ENCODE measurements at regions not wholly inside any gene's neighbourhood (a gene's known extent, or its start where the extent isn't known, plus 50 kb on each side); places are given as distances from the start of the nearest gene placed in this dataset.

DNA sequence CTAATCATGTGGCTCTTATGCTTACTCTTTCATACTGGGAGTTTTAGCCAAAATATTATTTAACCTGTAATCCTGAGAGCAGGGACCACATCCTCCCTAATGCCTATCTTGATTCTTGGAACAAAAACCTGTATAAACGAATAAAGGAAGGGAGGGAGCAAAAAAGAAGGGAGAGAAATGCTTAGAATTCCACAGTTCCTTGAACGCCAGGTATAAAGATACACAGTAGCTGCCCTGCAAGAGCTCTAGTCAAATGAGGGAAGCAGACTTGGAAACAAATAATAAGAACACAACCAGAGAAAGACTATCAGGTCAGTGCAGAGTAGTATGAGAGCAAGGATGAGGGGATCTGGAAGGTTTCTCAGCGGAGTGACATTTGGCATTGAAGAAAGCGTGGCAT lies 116.3 kb downstream of the SLC30A10 start:
- peaks cover 8% of the 10 kb centered on the region for H3K4me1 ChIP-seq
- TF ChIP-seq, protein P1, sequence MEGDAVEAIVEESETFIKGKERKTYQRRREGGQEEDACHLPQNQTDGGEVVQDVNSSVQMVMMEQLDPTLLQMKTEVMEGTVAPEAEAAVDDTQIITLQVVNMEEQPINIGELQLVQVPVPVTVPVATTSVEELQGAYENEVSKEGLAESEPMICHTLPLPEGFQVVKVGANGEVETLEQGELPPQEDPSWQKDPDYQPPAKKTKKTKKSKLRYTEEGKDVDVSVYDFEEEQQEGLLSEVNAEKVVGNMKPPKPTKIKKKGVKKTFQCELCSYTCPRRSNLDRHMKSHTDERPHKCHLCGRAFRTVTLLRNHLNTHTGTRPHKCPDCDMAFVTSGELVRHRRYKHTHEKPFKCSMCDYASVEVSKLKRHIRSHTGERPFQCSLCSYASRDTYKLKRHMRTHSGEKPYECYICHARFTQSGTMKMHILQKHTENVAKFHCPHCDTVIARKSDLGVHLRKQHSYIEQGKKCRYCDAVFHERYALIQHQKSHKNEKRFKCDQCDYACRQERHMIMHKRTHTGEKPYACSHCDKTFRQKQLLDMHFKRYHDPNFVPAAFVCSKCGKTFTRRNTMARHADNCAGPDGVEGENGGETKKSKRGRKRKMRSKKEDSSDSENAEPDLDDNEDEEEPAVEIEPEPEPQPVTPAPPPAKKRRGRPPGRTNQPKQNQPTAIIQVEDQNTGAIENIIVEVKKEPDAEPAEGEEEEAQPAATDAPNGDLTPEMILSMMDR (IDR thresholded peaks at IDR 0.05), result no peak
- no peaks in the 10 kb centered on the region for H3K9me3 ChIP-seq
- ATAC-seq (no peak), DNase-seq (no peak)
- no peak overlapping the region for H3K27ac ChIP-seq
- intact Hi-C loops (cut with DNase I), result no loop called here
- H3K27me3 ChIP-seq (ENCODE audit: low read depth), result no peaks in the 10 kb centered on the region
- no peaks in the 10 kb centered on the region for H3K36me3 ChIP-seq
- H3K4me3 ChIP-seq, result no peak overlapping the region

DNA sequence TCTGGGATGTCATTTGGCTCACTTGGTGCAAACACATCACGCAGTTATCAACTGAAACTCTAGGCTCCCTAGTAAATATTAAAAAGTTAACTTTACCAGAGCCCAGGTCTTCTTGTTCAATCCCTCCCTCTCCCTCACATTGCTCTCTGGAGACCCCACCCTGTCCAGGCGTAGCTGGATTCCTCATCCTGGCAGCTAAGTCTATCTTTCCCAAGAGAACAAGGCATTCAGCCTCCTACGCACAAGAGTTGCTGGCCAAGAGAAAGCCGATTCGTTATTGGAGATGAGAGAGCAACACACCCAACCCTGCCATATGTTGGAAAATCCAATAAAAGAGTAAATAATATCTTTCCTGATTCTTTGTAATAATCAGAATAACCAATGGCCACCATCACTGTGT lies 117.9 kb downstream of the SLC30A10 start:
- H3K4me1 ChIP-seq, result peaks cover 8% of the 10 kb centered on the region
- no peaks in the 10 kb centered on the region for H3K9me3 ChIP-seq
- H3K27me3 ChIP-seq (ENCODE audit: low read depth), result no peaks in the 10 kb centered on the region
- no peak overlapping the region for H3K27ac ChIP-seq
- TF ChIP-seq, protein P1 (IDR thresholded peaks at IDR 0.05), result no peak
- H3K4me3 ChIP-seq, result no peak overlapping the region
- ATAC-seq, result no peak
- intact Hi-C loops (cut with DNase I), result no loop called here
- H3K36me3 ChIP-seq, result no peaks in the 10 kb centered on the region
- no peak for DNase-seq

DNA sequence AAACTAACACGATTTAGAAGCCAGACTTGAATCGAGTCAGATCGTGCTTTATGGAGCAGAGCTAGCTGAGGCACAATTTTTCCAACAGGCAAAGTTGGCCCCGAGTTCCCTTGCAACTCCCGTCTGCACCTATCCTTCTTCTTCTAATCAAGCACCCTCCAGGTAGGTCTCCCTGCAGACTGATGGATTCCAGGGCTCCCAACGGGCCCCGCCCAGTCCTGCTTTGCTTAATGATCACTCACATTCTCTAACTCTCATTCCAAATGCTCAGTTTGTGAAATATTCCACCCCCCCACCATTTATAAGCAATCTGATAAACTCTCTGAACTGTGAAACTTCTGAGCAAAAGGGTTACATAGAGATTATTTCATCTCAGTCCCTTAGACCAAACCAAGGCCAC lies 119.6 kb downstream of the SLC30A10 start:
- H3K4me1 ChIP-seq, result peaks cover 8% of the 10 kb centered on the region
- no peaks in the 10 kb centered on the region for H3K9me3 ChIP-seq
- H3K36me3 ChIP-seq, result no peaks in the 10 kb centered on the region
- no peaks in the 10 kb centered on the region for H3K27me3 ChIP-seq (ENCODE audit: low read depth)
- no peak overlapping the region for H3K27ac ChIP-seq
- no peak for DNase-seq
- no peak for ATAC-seq
- intact Hi-C loops (cut with DNase I), result no loop called here
- no peak overlapping the region for H3K4me3 ChIP-seq
- TF ChIP-seq, protein P1 (IDR thresholded peaks at IDR 0.05), result no peak

DNA sequence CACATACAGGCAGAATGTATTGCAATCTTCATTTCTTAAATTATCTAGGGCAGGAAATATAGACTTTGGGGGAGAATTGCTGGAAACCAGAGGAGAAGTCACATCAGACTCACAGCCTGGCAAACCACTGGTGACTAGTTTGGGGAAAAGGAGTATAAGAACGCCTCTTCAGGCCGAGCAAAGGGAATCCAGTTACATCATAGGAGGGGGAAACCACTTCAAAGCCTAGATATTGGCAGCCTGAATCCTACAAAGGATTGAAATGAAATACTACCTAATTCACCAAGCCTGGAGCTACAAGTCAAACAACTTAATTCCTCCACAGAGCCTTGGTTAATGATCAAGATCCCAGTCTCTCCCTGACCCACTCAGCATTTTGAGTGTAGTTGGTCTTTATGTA lies 121.7 kb downstream of the SLC30A10 start:
- no peak for DNase-seq
- no peaks in the 10 kb centered on the region for H3K27me3 ChIP-seq (ENCODE audit: low read depth)
- intact Hi-C loops (cut with DNase I), result no loop called here

DNA sequence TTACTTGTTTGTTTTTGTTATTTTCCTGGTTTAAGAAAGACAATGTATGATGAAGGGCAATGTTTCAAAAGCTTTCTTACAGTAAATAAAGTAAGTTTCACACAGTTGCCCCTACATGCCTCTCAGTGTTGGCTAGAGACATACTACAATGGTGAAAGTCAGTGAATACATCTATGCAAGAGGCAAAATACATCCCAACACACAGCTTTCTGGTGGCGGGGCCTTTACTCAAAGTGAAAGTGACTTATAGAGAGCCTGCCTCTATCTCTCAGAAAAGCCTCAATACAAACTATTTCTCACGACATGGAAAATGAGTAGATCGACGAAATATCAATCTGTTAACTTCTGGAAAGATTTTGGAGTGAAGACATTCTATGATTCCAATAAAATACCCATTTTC lies 122.3 kb downstream of the SLC30A10 start:
- DNase-seq (no peak), ATAC-seq (no peak)
- Histone ChIP-seq H3K9me3 (no peaks in the 10 kb centered on the region), H3K27me3 (ENCODE audit: low read depth) (no peaks in the 10 kb centered on the region), H3K27ac (no peak overlapping the region), H3K4me1 (no peaks in the 10 kb centered on the region), H3K4me3 (no peak overlapping the region), H3K36me3 (no peaks in the 10 kb centered on the region)
- intact Hi-C loops (cut with DNase I), result no loop called here
- TF ChIP-seq, protein P1 (IDR thresholded peaks at IDR 0.05), result no peak

More for the DNA sequence above, 121.7 kb downstream of the SLC30A10 start:
- H3K4me3 ChIP-seq, result no peak overlapping the region
- no peaks in the 10 kb centered on the region for H3K4me1 ChIP-seq
- no peaks in the 10 kb centered on the region for H3K9me3 ChIP-seq
- TF ChIP-seq, protein P1 (IDR thresholded peaks at IDR 0.05), result no peak
- ATAC-seq, result no peak
- H3K27ac ChIP-seq, result no peak overlapping the region
- H3K36me3 ChIP-seq, result no peaks in the 10 kb centered on the region

DNA sequence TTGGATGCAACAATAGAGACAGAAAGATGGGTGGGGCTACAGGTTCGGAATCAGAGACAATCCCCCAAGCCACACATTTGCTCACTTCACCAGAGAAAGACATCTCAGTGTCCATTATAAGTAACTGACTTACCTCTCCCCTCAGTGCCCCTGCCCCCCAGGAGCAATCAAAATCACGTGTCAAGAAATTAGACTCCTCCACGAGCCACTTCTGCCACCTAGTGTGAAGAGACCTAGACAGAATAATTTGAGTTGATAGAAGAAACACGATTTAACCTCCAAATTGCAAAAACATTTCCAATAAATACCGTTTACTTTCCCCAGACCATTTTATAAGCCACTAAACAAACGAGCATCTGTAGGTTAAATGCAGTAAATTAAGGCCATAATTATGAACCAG lies 123.2 kb downstream of the SLC30A10 start:
- Histone ChIP-seq H3K36me3 (no peaks in the 10 kb centered on the region), H3K27me3 (ENCODE audit: low read depth) (no peaks in the 10 kb centered on the region), H3K9me3 (no peaks in the 10 kb centered on the region), H3K4me3 (no peak overlapping the region), H3K27ac (no peak overlapping the region), H3K4me1 (no peaks in the 10 kb centered on the region)
- no peak for DNase-seq
- no peak for ATAC-seq
- TF ChIP-seq, protein P1 (IDR thresholded peaks at IDR 0.05), result no peak
- intact Hi-C loops (cut with DNase I), result no loop called here
